ENCODE measurements at regions not wholly inside any gene's neighbourhood (a gene's known extent, or its start where the extent isn't known, plus 50 kb on each side); places are given as distances from the start of the nearest gene placed in this dataset.

- TF ChIP-seq REST (IDR thresholded peaks at IDR 0.05; ENCODE audit: borderline replicate concordance) (no peak), CTCF (IDR thresholded peaks at IDR 0.05; ENCODE audit: poor library complexity, severe bottlenecking) (no peak), EZH2 (IDR thresholded peaks at IDR 0.05; ENCODE audit: borderline replicate concordance, insufficient read depth, low read length, poor library complexity, severe bottlenecking) (no peak), POLR2AphosphoS5 (IDR thresholded peaks at IDR 0.05) (no peak), EP300 (conservative IDR thresholded peaks at IDR 0.05; ENCODE audit: poor library complexity, severe bottlenecking) (no peak), RAD21 (conservative IDR thresholded peaks at IDR 0.05) (no peak), TAF1 (IDR thresholded peaks at IDR 0.05; ENCODE audit: low read depth) (no peak)
Observed at GRCh38 chr11:39145346-39145745, 2314.1 kb downstream of the LRRC4C start.
